Activated CD8-positive, alpha-beta memory T cell treated with anti-CD3 and anti-CD28 coated beads for 24 hours (primary cell): ENCODE measurements at regions not wholly inside any gene's neighbourhood (a gene's known extent, or its start where the extent isn't known, plus 50 kb on each side); places are given as distances from the start of the nearest gene placed in this dataset.

Source experiments
- DNase-seq: peaks from one replicate; pipeline ENCODE4 v3.0.0-alpha.2; 2020

DNA sequence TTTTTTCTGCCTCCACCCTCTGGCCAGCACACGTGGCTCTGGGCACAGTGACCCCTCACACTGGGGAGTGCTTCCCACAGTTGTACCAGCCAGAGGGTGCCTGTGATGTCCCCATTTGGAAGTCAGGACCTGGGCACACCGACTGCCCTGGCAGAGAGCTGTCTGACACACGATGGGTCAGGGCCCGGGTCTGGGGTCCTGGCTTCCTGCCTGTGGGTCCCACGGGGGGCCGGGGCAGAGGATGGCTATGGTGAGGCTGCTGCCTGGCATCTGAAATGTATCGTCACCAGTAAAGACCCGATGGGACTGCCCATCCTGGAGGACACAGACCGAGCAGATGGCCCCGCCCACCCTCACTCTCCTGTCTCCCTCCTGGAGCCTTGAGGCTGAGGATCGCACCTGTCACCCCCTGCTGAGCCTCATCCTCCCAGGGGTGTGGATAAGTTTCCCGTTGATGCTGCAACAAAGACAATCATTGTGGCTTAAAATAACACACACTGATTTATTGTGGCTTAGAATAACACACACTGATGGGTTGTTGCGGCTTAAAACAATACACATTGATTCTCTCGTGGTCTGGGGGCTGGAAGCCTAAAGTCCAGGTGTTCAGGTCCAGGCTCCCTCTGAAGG lies 88.8 kb upstream of the TTC34 start:
- DNase-seq = no peak

DNA sequence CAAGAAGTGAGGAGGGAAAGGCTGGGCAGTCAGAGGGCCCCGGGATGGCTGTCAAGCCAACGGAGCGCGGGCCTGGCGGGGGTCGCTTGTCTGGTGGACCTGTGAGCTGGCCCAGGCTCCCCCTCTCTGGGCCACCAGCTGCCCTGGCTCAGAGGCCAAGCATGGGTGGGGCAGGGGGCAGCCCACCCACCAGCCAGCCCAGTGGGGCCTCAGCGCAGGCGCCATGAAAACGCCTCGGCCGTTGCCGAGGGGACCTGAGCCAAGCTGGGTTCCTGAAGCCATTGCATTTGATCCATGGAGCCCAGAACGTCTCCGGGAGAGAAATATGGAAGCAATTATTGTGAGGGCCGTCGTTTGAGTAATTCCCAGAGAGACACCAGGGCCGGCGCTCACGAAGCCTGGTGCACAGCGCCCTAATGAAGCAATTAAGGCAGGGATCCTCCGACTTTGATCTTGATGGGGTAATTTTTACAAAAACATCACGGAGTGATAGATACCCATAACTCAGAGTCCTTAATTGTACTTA lies 90.5 kb upstream of the TTC34 start:
- no peak for DNase-seq

DNA sequence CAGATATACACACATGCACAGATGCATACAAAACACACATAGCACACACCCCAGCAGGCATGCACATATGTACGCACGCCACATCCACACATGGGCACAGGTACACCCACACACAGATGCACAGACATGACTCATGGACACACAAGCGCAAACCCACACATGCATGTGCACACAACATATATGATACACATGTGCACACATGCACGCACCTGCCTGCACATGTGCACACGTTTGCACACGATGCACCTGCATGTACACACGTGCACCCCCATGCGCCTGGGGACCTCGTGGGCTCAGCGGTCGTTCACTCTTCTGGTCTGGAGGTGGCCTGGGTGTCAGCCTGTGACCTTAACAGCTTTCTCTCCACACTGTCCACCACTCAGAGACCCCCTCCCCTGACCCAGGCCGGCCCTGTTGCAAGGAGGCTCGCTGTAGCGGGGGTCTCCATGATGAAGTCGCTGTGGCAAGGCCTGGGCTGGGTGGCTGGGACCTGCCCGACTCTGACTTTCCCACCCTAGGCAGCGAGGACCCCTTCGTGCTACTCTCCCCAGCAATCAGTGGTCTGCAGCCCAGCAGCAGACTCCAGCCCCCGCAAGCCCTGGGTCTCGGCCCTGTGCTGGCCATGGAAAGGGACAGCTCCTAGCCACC lies 92.1 kb upstream of the TTC34 start:
- DNase-seq = no peak

DNA sequence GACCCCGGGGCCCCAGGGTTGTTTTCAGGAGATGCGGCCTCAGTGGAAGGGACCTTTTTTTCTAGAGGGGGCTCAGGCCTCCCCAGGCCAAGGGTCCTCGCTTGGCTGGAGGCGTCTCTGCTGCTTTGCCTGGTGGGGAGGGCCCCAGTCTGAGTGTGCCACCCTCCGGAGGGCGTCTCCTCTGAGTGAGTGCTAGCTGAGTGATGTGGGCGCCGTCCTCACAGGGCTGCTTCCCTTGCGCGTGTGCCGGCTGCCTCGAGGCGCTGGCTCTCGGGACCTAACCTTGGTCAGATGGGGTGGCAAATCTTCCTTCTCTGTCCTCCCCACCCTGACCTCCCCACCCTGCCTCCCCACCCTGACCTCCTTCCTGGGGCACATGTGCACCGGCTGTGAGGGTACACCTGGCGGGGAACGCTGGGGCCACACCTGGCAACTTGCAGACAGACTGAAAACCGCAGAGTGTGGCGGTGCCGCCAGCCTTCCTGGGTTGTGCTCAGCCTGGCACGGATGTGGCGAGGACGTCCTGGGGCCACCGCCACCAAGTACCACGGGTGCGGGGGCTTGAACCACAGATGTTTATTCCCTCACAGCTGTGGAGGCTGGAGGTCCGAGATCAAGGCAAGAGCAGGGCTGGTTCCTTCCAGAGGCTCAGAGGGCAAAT lies 93.0 kb upstream of the TTC34 start:
- DNase-seq = no peak

DNA sequence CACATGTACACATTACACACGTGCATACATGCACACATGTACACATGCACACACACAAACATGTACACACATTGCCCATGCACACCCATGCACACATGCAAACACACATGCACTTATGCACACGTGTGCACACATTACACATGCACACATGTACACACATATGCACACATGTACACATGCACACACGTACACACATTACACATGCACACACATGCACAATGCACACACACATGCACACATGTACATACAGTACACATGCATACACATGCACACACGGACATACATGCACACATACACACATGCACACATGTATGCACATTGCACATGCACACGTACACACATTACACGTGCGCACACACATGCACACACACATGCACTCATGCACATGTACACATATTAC lies 95.3 kb upstream of the TTC34 start:
- DNase-seq = no peak

DNA sequence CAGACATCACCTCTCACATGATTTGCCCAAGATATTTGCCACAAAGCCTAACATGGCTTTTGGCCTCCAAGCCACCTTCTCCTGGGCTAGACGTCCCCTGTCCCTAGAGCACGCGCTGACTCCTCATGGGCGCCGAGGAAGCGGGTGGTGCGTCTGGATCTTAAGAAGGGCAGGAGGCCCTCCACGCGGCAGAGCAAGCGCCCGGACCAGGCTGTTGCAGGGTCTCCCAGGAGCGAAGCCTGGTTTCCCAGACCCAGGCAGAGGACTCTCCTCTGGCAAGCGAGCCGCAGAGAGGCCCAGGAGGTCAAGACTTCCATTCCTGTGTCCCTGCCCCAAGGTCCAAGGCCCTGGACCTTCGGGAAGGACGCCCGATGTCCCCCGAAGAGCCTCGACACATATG lies 101.7 kb upstream of the TTC34 start:
- DNase-seq = no peak

DNA sequence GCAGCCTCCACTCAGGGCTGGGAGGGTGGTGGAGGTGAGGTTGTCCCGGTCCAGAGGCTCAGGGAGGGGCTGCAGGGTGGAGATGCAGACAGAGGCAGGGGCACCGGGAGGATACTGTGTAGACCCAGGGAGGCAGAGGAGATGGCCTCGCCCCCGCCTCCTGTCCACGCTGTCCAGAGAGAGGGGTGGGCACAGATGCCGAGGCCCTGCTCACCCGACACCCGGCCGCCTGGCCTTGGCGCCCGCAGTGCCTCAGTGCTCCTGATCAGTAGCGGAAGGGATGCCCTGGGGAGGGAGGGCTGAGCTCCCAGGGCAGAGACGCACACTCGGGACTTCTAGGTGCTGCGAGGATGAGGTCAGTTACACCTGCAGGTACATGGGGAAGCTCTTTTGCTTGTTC lies 102.7 kb upstream of the TTC34 start:
- no peak for DNase-seq

DNA sequence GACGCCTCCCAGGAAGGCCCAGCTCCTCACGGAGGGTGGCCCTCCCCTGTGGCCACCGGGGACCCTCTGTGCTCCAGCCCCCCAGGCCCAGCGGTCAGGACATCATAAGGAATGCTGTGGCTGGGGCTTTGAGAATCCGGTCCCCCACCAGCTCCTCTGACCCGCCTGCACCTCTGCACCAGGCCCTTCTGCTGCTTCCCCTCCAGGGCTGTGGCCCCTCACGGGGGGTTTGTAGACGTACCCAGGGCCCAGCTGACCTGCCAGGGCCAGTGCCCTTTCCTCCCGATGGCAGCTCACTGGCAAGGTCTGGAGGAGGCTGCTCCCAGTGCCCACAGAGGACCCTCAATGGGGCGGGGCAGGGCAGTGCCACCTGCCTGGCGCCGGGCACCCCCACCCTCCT lies 103.9 kb upstream of the TTC34 start:
- no peak for DNase-seq

DNA sequence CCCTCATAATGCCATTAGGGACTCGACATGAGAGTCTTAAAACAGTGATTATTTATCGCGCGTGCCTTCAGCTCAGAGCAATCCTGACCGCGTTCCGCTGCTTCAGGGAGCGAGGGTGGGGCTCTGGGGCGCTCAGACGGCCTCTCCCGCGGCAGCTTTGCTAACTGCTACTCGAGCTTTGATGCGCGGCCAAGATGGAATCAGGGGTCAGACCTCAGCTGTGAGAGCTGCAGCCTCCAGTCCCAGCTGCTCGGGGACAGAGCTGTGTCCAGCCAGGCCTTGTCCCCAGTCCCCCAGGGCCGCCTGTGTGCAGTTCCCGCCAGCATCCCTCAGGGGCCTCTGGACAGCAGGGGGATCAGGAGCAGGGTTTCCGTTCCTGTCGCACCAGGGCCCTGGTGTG lies 104.6 kb upstream of the TTC34 start:
- DNase-seq = no peak

DNA sequence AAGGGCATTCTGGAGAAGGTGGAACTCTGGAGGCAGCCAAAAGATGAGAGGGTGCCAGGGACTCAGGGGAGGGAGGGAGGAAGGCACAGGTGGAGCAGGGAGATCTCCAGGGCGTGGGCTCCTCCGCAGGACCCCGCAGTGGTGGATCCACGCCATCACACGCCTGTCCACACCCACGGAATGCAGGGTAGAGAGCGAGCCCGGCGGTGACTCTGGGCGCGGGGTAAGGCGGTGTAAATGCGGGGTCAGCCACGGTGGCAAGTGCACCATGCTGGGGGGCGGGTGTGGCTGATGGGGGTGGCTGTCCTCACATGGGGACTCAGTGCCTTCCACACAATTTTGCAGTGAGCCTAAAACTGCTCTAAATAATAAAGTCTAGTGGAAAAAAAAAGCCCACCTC lies 105.1 kb upstream of the TTC34 start:
- DNase-seq = no peak

DNA sequence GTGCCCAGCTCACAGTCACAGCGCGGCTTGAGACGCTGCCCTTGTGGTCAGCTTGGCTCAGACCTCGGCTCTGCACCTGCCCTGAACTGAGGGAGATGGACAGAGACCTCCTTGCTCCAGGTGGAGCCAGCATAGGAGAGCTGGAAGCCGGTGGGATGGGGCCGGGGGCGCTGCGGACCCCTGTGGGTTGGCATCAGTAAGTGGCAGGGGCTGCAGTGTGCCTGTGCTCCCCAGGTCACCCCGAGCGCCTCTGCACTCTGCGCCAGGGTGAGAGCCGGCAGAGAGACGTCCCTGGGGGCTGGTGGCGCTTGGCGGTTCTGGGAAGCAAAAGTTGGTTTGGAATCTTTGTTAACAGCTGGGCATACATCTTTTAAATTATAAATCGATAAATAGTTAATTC lies 105.6 kb upstream of the TTC34 start:
- DNase-seq = no peak

DNA sequence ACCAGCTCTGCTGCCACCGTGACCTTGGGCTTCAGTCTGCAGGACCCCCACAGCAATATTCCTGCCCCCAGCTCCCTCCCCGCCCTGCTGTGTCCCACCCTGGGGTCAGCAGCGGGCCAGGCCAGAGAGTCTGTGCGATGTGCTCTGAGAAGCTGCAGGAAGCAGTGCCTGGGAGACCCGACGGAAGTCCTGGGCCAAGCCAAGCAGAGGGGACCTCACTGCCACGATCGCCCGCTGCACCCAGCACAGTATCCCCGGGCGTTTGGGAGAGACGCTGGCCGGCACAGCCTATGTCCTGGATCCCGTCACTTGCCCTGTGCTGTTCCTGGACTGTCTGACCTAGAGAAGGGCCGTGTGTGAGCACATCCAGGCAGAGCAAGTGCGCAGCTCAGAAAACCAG lies 106.6 kb upstream of the TTC34 start:
- no peak for DNase-seq

DNA sequence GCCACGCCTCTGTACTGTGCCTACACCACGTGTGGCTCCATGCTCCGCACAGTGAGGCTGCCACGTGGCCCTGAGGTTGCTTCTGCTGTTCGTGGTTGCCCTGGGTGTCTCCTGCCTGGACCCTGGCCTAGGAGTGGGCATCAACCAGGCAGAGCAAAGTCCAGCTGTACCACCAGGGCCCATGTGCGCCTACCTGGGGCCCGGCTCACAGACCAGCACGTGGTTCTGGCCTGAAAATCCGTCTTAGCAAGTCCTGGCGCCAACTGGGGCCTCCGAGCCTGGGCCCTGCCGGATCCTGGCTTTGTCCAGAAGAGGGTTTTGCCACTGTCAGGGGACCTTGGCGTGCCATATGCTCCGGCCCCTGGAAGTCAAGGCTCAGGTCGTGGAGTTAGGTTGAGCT lies 107.1 kb upstream of the TTC34 start:
- no peak for DNase-seq

DNA sequence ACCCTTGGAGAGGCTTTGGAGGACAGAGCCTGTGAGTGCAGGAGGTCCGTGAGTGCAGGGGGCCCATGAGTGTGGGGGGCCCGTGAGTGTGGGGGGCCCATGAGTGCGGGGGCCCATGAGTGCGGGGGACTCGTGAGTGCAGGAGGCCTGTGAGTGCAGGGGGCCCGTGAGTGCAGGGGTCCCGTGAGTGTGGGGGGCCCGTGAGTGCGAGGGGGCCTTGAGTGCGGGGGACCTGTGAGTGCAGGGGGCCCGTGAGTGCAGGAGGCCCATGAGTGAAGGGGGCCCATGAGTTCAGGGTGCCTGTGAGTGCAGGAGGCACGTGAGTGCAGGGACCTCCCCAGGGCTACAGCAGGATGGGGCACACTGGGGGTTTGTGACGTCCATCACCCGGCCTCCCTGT lies 108.3 kb upstream of the TTC34 start:
- DNase-seq = no peak

DNA sequence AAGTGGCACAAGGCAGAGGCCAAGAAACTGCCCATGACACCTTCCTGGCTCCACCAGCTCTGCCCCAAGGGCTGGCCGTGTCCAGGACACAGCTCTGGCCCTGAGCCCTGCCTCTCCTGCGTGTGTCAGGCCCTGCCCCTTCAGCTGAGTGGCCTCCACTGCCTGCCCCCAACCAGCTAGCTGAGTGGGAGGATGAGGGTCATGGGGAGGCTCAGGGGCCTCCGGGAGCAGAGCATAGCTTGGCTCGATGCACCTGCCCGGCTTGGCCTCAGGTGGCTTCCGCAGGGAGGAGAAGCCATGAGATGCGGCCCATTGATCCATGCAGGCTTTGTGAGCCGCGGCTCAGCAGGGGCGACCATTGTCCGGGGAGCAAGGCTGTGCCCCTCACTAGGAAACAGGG lies 108.7 kb upstream of the TTC34 start:
- no peak for DNase-seq

DNA sequence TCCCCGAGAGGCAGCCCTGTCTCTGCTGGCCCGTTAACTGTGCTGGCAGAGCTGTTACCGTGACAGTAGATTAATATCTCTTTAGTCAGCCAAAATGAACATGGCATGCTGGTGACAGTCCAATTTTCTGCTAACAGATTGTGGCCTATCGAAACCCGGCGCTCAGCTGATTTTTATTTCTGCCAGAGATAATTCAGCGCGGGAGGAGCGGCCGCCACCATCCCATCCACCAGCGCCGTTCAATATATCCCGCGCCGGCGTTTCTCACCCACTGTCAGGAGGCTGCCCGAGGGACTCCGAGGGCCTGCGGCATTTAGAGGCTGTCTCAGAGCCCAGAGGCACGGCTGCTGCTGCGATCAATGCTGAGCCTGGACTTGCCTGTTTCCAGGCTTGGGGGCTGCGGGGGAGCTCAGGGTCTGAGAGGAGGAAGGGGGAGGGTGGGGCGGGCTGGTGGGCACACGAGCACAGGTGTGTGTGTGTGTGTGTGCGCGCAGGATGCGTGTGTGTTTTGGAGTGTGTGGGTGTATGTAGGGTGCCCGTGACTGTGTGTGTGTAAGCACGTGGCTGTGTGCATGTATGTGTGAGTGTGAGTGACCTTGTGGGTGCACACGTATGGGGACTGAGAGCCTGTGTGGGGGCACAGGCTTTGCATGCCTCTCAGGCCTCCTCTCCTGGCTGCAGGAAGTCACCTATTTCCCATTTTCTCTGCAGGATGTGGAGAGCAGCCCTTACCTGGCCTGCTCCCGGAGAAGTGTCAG lies 109.7 kb upstream of the ACTRT2 start:
- DNase-seq = no peak

DNA sequence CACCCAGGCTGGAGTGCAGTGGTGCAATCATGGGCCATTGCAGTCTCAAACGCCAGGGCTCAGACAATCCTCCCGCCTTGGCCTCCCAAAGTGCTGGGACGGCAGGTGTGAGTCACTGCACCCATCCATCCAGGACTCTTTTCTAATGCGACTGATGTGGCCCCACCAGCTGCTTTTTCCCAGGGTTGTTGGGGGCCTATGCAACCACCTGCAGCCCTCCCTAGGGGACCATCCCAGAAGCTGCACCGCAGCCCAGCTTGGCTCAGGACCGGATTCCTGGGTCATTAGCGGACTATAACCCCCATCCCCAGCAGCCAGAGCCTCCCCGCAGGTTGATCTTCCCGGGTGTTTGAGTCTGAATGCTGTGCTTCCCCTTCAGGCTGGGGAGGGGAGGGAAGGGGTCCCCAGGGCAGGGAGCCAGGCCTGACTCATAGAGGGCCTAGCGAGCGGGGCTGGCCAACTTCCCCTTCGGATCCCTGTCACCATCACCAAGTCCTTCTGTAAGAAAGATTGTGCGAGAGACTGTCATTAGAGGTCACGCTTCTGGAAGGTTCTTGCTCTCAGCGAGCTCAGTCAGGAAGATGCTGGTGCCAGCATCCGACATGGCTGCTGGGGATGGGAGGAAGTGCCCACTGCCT lies 108.7 kb upstream of the ACTRT2 start:
- no peak for DNase-seq

DNA sequence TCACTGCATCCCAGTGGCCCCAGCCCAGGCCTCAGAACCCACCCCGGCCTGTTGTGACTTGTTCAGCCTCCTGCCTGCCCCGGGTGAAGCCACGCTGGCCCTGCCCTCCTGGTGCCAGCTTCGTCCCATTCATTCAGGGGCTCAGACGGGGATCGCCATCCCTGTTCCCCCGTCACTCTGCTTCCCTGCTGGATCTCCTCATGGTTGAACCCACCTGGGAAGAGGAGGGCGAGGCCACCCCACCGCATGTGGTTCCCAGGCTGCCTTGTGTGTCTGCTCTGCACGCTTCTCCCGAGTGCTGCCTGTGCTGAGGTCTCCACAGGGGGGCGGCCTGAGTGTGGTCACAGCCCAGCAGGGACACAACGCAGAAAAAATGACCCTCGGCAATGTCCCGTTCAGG lies 108.2 kb upstream of the ACTRT2 start:
- DNase-seq = no peak

DNA sequence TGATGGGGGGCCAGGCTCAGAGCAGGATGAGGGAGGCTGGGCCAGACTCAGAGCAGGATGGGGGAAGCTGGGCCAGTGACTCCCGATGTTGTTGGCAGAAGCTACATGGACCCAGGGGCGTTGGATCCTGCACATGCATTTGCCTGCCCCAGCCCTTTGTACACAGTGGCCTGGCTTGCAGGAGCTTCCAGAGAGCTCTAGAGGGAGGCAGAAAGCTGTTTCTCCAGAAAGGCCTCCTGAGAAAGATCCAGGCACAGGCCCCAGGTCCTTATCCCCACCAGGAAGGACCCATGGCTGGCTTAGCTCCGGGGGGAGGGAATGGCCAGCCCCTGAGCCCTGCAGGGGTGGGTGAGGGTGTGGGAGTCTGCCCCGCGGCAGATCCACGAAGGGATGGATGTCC lies 106.6 kb upstream of the ACTRT2 start:
- no peak for DNase-seq

DNA sequence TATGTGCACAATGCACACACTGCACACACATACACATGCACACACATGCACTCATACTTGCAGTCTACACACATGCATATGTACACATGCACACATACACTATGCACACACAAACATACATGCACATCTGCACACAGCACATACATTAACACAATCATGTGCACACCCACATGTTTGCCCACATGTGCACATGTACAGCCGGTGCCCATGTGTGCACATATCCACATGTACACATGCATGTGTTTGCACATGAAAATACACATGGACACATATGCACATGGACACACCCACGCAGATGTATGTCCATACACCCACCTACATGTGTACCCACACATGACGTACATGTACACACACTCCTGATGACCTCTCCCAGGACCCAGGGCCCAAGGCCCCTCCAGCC lies 105.1 kb upstream of the ACTRT2 start:
- DNase-seq = no peak

DNA sequence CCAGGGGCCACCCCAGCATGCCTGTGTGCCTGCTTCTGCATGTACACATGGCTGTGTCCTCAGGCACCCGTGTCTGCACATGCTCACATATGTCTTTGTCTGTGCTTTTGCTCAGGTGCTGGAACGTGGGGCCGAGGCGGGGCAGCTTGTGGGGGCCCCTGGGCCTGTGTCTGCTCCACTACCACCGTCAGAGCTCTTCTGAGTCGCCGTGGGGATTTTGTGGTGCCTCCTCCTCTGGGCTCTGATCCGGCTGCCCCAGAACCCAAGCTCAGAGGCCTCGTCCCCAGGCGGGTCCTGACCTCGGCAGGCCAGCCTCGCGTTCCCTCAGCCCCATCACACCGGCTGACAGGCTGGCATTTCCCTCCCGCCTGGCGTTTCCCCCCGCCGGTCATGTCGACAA lies 104.6 kb upstream of the ACTRT2 start:
- DNase-seq = no peak

DNA sequence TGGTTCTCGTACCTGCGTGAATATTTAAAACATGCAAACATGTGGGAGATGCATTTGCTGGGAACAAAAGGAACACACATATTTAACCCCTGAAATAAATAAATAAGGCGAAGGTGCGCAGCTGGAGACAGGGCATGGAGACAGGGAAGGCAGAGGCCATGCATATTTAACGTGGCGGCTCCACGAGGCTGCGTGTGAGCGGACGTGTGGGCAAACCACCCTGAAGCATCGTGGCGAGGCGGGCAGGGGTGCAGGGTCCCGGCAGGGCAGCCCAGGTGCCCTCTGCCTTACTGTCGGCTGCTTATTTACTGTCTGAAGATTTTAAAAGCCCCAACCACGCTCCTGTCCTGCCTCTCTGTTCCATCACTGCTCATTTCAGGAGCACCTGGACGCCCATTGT lies 104.0 kb upstream of the ACTRT2 start:
- DNase-seq = no peak

DNA sequence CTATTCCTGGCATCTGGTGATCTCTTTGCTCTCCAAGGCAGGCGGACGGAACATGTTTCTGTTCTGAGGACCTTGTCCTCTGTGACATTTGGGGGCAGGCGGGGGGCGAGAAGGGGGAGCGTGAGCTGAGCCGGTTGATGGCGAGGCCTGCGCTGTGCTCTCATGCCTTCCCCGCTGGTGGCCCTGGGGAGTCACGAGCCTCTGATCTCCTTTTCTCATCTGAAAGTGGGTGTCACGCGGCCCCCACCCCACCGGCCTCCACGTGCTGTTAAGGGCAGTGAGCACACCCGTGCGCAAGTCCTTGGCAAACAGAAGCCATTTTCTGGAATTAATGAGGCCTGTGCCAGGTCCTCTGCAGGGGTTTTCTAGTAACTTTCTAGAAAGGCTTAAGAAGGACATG lies 102.8 kb upstream of the ACTRT2 start:
- DNase-seq = no peak
